ENCODE measurements at regions not wholly inside any gene's neighbourhood (a gene's known extent, or its start where the extent isn't known, plus 50 kb on each side); places are given as distances from the start of the nearest gene placed in this dataset.

GRCh38 chr1:55714230-55714629 is 499.1 kb upstream of the USP24 start:
- no peak overlapping the region for H3K4me3 Mint-ChIP-seq (ENCODE audit: unreplicated experiment)
- H3K36me3 Mint-ChIP-seq (ENCODE audit: low read depth, unreplicated experiment), result no peaks in the 10 kb centered on the region
- TF ChIP-seq CTCF (IDR thresholded peaks at IDR 0.05; ENCODE audit: unreplicated experiment), result no peak
- H3K9me3 Mint-ChIP-seq (ENCODE audit: unreplicated experiment), result no peaks in the 10 kb centered on the region
- no peak overlapping the region for H3K27ac Mint-ChIP-seq (ENCODE audit: unreplicated experiment)
- peaks cover 5% of the 10 kb centered on the region for H3K27me3 Mint-ChIP-seq (ENCODE audit: unreplicated experiment)
- no peaks in the 10 kb centered on the region for H3K4me1 Mint-ChIP-seq (ENCODE audit: unreplicated experiment)
- no peak for DNase-seq (ENCODE audit: low spot score)

- no peak overlapping the region for H3K4me3 Mint-ChIP-seq (ENCODE audit: unreplicated experiment)
- no peaks in the 10 kb centered on the region for H3K9me3 Mint-ChIP-seq (ENCODE audit: unreplicated experiment)
- no peak overlapping the region for H3K27ac Mint-ChIP-seq (ENCODE audit: unreplicated experiment)
- DNase-seq (ENCODE audit: low spot score), result no peak
- no peak for TF ChIP-seq CTCF (IDR thresholded peaks at IDR 0.05; ENCODE audit: unreplicated experiment)
- no peaks in the 10 kb centered on the region for H3K4me1 Mint-ChIP-seq (ENCODE audit: unreplicated experiment)
- H3K27me3 Mint-ChIP-seq (ENCODE audit: unreplicated experiment), result peaks cover 4% of the 10 kb centered on the region
- H3K36me3 Mint-ChIP-seq (ENCODE audit: low read depth, unreplicated experiment), result no peaks in the 10 kb centered on the region
Measured at GRCh38 chr1:55713516-55713915, 498.4 kb upstream of the USP24 start.

- DNase-seq (ENCODE audit: low spot score), result no peak
- Mint-ChIP-seq H3K27me3 (ENCODE audit: unreplicated experiment) (peaks cover 4% of the 10 kb centered on the region), H3K4me3 (ENCODE audit: unreplicated experiment) (no peak overlapping the region), H3K4me1 (ENCODE audit: unreplicated experiment) (no peaks in the 10 kb centered on the region), H3K27ac (ENCODE audit: unreplicated experiment) (no peak overlapping the region), H3K36me3 (ENCODE audit: low read depth, unreplicated experiment) (no peaks in the 10 kb centered on the region), H3K9me3 (ENCODE audit: unreplicated experiment) (no peaks in the 10 kb centered on the region)
- no peak for TF ChIP-seq CTCF (IDR thresholded peaks at IDR 0.05; ENCODE audit: unreplicated experiment)
Measured at GRCh38 chr1:55712148-55712547, 497.0 kb upstream of the USP24 start.

GRCh38 chr1:55708781-55709180 is 493.6 kb upstream of the USP24 start:
- Mint-ChIP-seq H3K36me3 (ENCODE audit: low read depth, unreplicated experiment) (no peaks in the 10 kb centered on the region), H3K27ac (ENCODE audit: unreplicated experiment) (no peak overlapping the region), H3K4me3 (ENCODE audit: unreplicated experiment) (no peak overlapping the region), H3K4me1 (ENCODE audit: unreplicated experiment) (no peaks in the 10 kb centered on the region), H3K9me3 (ENCODE audit: unreplicated experiment) (no peaks in the 10 kb centered on the region), H3K27me3 (ENCODE audit: unreplicated experiment) (peaks cover 4% of the 10 kb centered on the region)
- DNase-seq (ENCODE audit: low spot score), result no peak
- no peak for TF ChIP-seq CTCF (IDR thresholded peaks at IDR 0.05; ENCODE audit: unreplicated experiment)

- H3K36me3 Mint-ChIP-seq (ENCODE audit: low read depth, unreplicated experiment), result no peaks in the 10 kb centered on the region
- peaks cover 5% of the 10 kb centered on the region for H3K27me3 Mint-ChIP-seq (ENCODE audit: unreplicated experiment)
- TF ChIP-seq CTCF (IDR thresholded peaks at IDR 0.05; ENCODE audit: unreplicated experiment), result no peak
Measured at GRCh38 chr1:55707846-55708245, 492.7 kb upstream of the USP24 start.

More at GRCh38 chr1:55707846-55708245, 492.7 kb upstream of the USP24 start:
- Mint-ChIP-seq H3K27ac (ENCODE audit: unreplicated experiment) (no peak overlapping the region), H3K4me1 (ENCODE audit: unreplicated experiment) (no peaks in the 10 kb centered on the region), H3K4me3 (ENCODE audit: unreplicated experiment) (no peak overlapping the region), H3K9me3 (ENCODE audit: unreplicated experiment) (no peaks in the 10 kb centered on the region)
- DNase-seq (ENCODE audit: low spot score), result no peak

All from endothelial cell (in vitro differentiated cells).